Chondrocyte (in vitro differentiated cells): ENCODE measurements at regions not wholly inside any gene's neighbourhood (a gene's known extent, or its start where the extent isn't known, plus 50 kb on each side); places are given as distances from the start of the nearest gene placed in this dataset.
A peak's percentile ranks its signal among the peaks of the same experiment; 100 is the strongest.
"Not testable (repeated sequence)": the region's sequence is repeated elsewhere in the genome, so short reads cannot be mapped to it uniquely, and the experiment has no call there.

ENCODE experiments used
- DNase-seq: peaks from one replicate; pipeline ENCODE4 v3.0.0; 2021; ENCODE audit warnings: mixed read lengths, low spot score
- H3K27ac Mint-ChIP-seq: one replicate; pipeline ENCODE4 v1.8.0; 2021; ENCODE audit warnings: mild to moderate bottlenecking, moderate library complexity, mixed read lengths; ENCODE audit not compliant: unreplicated experiment
- H3K27me3 Mint-ChIP-seq: 2 replicates; pipeline ENCODE4 v1.8.0; 2021; ENCODE audit warnings: low read depth, mixed read lengths
- H3K36me3 Mint-ChIP-seq: 2 replicates; pipeline ENCODE4 v1.8.0; 2021; ENCODE audit warnings: low read depth, mixed read lengths
- H3K4me1 Mint-ChIP-seq: 2 replicates; pipeline ENCODE4 v1.8.0; 2021; ENCODE audit warnings: low read depth, mild to moderate bottlenecking, mixed read lengths
- H3K4me3 Mint-ChIP-seq: one replicate; pipeline ENCODE4 v1.8.0; 2021; ENCODE audit warnings: mild to moderate bottlenecking, moderate library complexity, mixed read lengths; ENCODE audit not compliant: unreplicated experiment
- H3K9me3 Mint-ChIP-seq: 2 replicates; pipeline ENCODE4 v1.8.0; 2021; ENCODE audit warnings: low read depth, mixed read lengths
- CTCF ChIP-seq: fragments of 200-600 bp; sonication (generic); IDR thresholded peaks from 2 replicates; pipeline ENCODE4 v1.5.0; 2021; ENCODE audit warnings: antibody characterized with exemption, mild to moderate bottlenecking, moderate library complexity

GRCh38 chrX:134045372-134045771 is 60.0 kb upstream of the GPC3 start:
- H3K4me3 Mint-ChIP-seq, DNase-seq, H3K27me3 Mint-ChIP-seq, H3K27ac Mint-ChIP-seq, H3K4me1 Mint-ChIP-seq, H3K36me3 Mint-ChIP-seq: not testable (repeated sequence)
- peaks cover 24% of the 10 kb centered on the region for H3K9me3 Mint-ChIP-seq

GRCh38 chrX:134067107-134067506 is 81.7 kb upstream of the GPC3 start:
- H3K4me3 Mint-ChIP-seq, H3K36me3 Mint-ChIP-seq, H3K27me3 Mint-ChIP-seq, H3K9me3 Mint-ChIP-seq, H3K27ac Mint-ChIP-seq, DNase-seq, H3K4me1 Mint-ChIP-seq: not testable (repeated sequence)

- H3K27me3 Mint-ChIP-seq, DNase-seq, H3K27ac Mint-ChIP-seq, H3K4me3 Mint-ChIP-seq, H3K9me3 Mint-ChIP-seq, H3K36me3 Mint-ChIP-seq, H3K4me1 Mint-ChIP-seq: not testable (repeated sequence)
- TF ChIP-seq CTCF: peak; percentile 29
Observed at GRCh38 chrX:134071899-134072298, 86.5 kb upstream of the GPC3 start.

- Mint-ChIP-seq H3K9me3 (no peaks in the 10 kb centered on the region), H3K4me3 (no peak overlapping the region), H3K4me1 (peaks cover 11% of the 10 kb centered on the region), H3K27me3 (no peaks in the 10 kb centered on the region), H3K36me3 (no peaks in the 10 kb centered on the region), H3K27ac (no peak overlapping the region)
- DNase-seq: no peak
- no peak for TF ChIP-seq CTCF
Observed at GRCh38 chrX:134073341-134073740, 87.9 kb upstream of the GPC3 start.

GRCh38 chrX:134074151-134074550 is 88.8 kb upstream of the GPC3 start:
- Mint-ChIP-seq H3K9me3 (peaks cover 4% of the 10 kb centered on the region), H3K27ac (no peak overlapping the region), H3K27me3 (no peaks in the 10 kb centered on the region), H3K4me3 (no peak overlapping the region), H3K4me1 (peaks cover 19% of the 10 kb centered on the region), H3K36me3 (no peaks in the 10 kb centered on the region)
- no peak for DNase-seq
- no peak for TF ChIP-seq CTCF

GRCh38 chrX:134075894-134076718 is 90.7 kb upstream of the GPC3 start:
- H3K4me1 Mint-ChIP-seq: peaks cover 21% of the 10 kb centered on the region
- TF ChIP-seq CTCF: no peak
- peaks cover 16% of the 10 kb centered on the region for H3K9me3 Mint-ChIP-seq
- no peak for DNase-seq
- no peak overlapping the region for H3K4me3 Mint-ChIP-seq
- no peak overlapping the region for H3K27ac Mint-ChIP-seq
- H3K27me3 Mint-ChIP-seq: peaks cover 2% of the 10 kb centered on the region
- H3K36me3 Mint-ChIP-seq: peaks cover 1% of the 10 kb centered on the region
